Endothelial cell of umbilical vein (primary cell): ENCODE measurements at regions not wholly inside any gene's neighbourhood (a gene's known extent, or its start where the extent isn't known, plus 50 kb on each side); places are given as distances from the start of the nearest gene placed in this dataset.

Experiments used
- BruUV-seq: library from RNA; stranded (reverse); fragments of 400-500 nt; replicated peaks from 2 replicates; lab custom pipeline; 2021; lab: Mats Ljungman, UMichigan
- CTCF ChIA-PET: fragments of 300-600, 350-600 bp; sonication (Branson Sonifier 250); formaldehyde crosslinking; loops from one replicate; lab custom pipeline; 2021; ENCODE audit warnings: antibody characterized with exemption, inconsistent platforms; lab: Charles Lee
- POLR2A ChIA-PET: fragments of 300-600, 350-600 bp; sonication (Branson Sonifier 250); formaldehyde crosslinking; loops from one replicate; lab custom pipeline; 2021; ENCODE audit warnings: antibody characterized with exemption, inconsistent platforms; lab: Charles Lee
- DNase-seq: peaks from one replicate; pipeline ENCODE4 v3.0.0-alpha.2; 2011; ENCODE audit warnings: low read depth, low spot score
- FAIRE-seq: peaks from 2 replicates; lab custom pipeline; 2011; peaks lifted over from hg19 to GRCh38; lab: Jason Lieb, UNC
- H2AFZ ChIP-seq: 2 replicates; pipeline ENCODE4 v1.6.0; 2012; ENCODE audit warnings: low read depth, low read length, control low read depth, inconsistent platforms
- H3K27ac ChIP-seq: 2 replicates; pipeline ENCODE4 v1.5.1; 2011; ENCODE audit warnings: low read depth, mild to moderate bottlenecking, control low read depth, low read length, moderate library complexity; ENCODE audit not compliant: insufficient read depth
- H3K27me3 ChIP-seq, 2 experiments: 2 replicates each; pipeline versions ENCODE4 v1.6.0 to v1.6.1; 2011; ENCODE audit warnings: low read length in 2 of 2, mixed read lengths in 1 of 2; ENCODE audit not compliant: control insufficient read depth in 2 of 2, insufficient read depth in 2 of 2
- H3K36me3 ChIP-seq, 2 experiments: 2 replicates in 1 of 2; 3 replicates in 1 of 2; pipeline ENCODE4 v1.5.1; 2011; ENCODE audit warnings: low read length in 2 of 2, mild to moderate bottlenecking in 1 of 2, moderate library complexity in 1 of 2; ENCODE audit not compliant: control insufficient read depth in 2 of 2, insufficient read depth in 2 of 2; ENCODE audit errors: extremely low read depth in 1 of 2
- H3K4me1 ChIP-seq: 3 replicates; pipeline ENCODE4 v1.5.1; 2011; ENCODE audit warnings: mild to moderate bottlenecking, low read length; ENCODE audit not compliant: control insufficient read depth, insufficient read depth; ENCODE audit errors: extremely low read depth
- H3K4me2 ChIP-seq: 2 replicates; pipeline ENCODE4 v1.6.1; 2011; ENCODE audit warnings: low read length, control low read depth, mixed read lengths; ENCODE audit not compliant: insufficient read depth
- H3K4me3 ChIP-seq, 3 experiments: fragments of 200-600 bp in 1 of 3; sonication (generic), shearing (Covaris generic) in 1 of 3; replicated peaks in 1 of 3; 2 replicates each; pipeline ENCODE4 v1.5.1; 2011 to 2016; ENCODE audit warnings: control low read depth in 3 of 3, low read length in 3 of 3, mild to moderate bottlenecking in 2 of 3, inconsistent platforms in 1 of 3, low read depth in 1 of 3, moderate library complexity in 1 of 3; ENCODE audit not compliant: insufficient read depth in 1 of 3
- H3K79me2 ChIP-seq: 2 replicates; pipeline ENCODE4 v1.6.0; 2012; ENCODE audit warnings: low read length, inconsistent platforms; ENCODE audit not compliant: control insufficient read depth, insufficient read depth
- H3K9ac ChIP-seq: replicated peaks from 2 replicates; pipeline ENCODE3; 2011; ENCODE audit warnings: low read length, control low read depth; ENCODE audit not compliant: insufficient read depth; ENCODE audit errors: extremely low read depth
- H3K9me1 ChIP-seq: replicated peaks from 3 replicates; pipeline ENCODE4 v1.6.0; 2011; ENCODE audit warnings: mild to moderate bottlenecking, low read length; ENCODE audit not compliant: control insufficient read depth, insufficient read depth; ENCODE audit errors: extremely low read depth
- H3K9me3 ChIP-seq: replicated peaks from 2 replicates; pipeline ENCODE4 v1.5.1; 2012; ENCODE audit warnings: low read length, inconsistent platforms; ENCODE audit not compliant: control insufficient read depth, insufficient read depth
- H4K20me1 ChIP-seq: replicated peaks from 2 replicates; pipeline ENCODE3; 2011; ENCODE audit warnings: mild to moderate bottlenecking, low read length; ENCODE audit not compliant: control insufficient read depth, insufficient read depth; ENCODE audit errors: extremely low read depth
- CTCF ChIP-seq, 2 donors: IDR thresholded peaks; 1 replicate in 1 of 2; 2 replicates in 1 of 2; pipeline ENCODE4 v1.5.1; 2011; ENCODE audit warnings: low read length in 2 of 2, mild to moderate bottlenecking in 2 of 2, moderate library complexity in 2 of 2, control low read depth in 1 of 2, inconsistent platforms in 1 of 2, low read depth in 1 of 2; ENCODE audit not compliant: insufficient read depth in 1 of 2; ENCODE audit errors: extremely low read depth in 1 of 2
- EZH2 ChIP-seq: IDR thresholded peaks from 2 replicates; pipeline ENCODE4 v1.6.1; 2012; ENCODE audit warnings: borderline replicate concordance, low read depth, mild to moderate bottlenecking, moderate library complexity, low read length, inconsistent platforms; ENCODE audit not compliant: severe bottlenecking
- FOS ChIP-seq: IDR thresholded peaks from 2 replicates; pipeline ENCODE4 v1.6.1; 2011; ENCODE audit warnings: mild to moderate bottlenecking, low read length, moderate library complexity, borderline replicate concordance; ENCODE audit not compliant: insufficient read depth
- GATA2 ChIP-seq: IDR thresholded peaks from 2 replicates; pipeline ENCODE4 v1.7.0; 2011; ENCODE audit warnings: low read depth, mild to moderate bottlenecking, moderate library complexity, mixed read lengths, low read length; ENCODE audit not compliant: insufficient read length, insufficient read depth
- JUN ChIP-seq: IDR thresholded peaks from 2 replicates; pipeline ENCODE4 v1.6.1; 2011; ENCODE audit warnings: borderline replicate concordance, low read depth; ENCODE audit not compliant: insufficient read length, insufficient read depth
- MAX ChIP-seq: IDR thresholded peaks from 2 replicates; pipeline ENCODE4 v1.6.1; 2011; ENCODE audit not compliant: insufficient read depth, insufficient read length
- MYC ChIP-seq: IDR thresholded peaks from one replicate; pipeline ENCODE4 v1.6.1; 2011; ENCODE audit warnings: mild to moderate bottlenecking, low read depth, low read length
- POLR2A ChIP-seq: IDR thresholded peaks from 2 replicates; pipeline ENCODE4 v1.6.1; 2012; ENCODE audit warnings: low read depth, mild to moderate bottlenecking, control low read depth, low read length
- POLR2AphosphoS5 ChIP-seq: IDR thresholded peaks from 2 replicates; pipeline ENCODE4 v1.6.1; 2012; ENCODE audit warnings: low read depth, mild to moderate bottlenecking, control low read depth, low read length, moderate library complexity; ENCODE audit not compliant: insufficient read depth
- dilution Hi-C: fragments of 300-500 bp; cut with MboI; formaldehyde crosslinking; loops from one replicate; pipeline ENCODE4 v1.15.0; 2019; ENCODE audit warnings: low sequenced_read_pairs; ENCODE audit not compliant: extremely low pct_ligation_motif_present
- intact Hi-C: fragments of 100-400 bp; cut with micrococcal nuclease; formaldehyde crosslinking; loops from one replicate; pipeline ENCODE4 v1.10.0; 2022

GRCh38 chr5:56406221-56406620 lies 173.1 kb upstream of the ANKRD55 start:
- H3K4me3 ChIP-seq, result no peak overlapping the region
- no peak overlapping the region for H2AFZ ChIP-seq
- no peaks in the 10 kb centered on the region for H3K36me3 ChIP-seq
- H3K9me1 ChIP-seq, result no peaks in the 10 kb centered on the region
- CTCF ChIA-PET, result interaction anchor here (1.6 to 1.7 kb wide), 2 partner anchors 10 to 70 kb away, joined by 3 read pairs; no protein-coding TSS in a partner anchor
- no peaks in the 10 kb centered on the region for H3K27me3 ChIP-seq
- H3K4me2 ChIP-seq, result no peak overlapping the region
- BruUV-seq, result no TSS peak
- no peaks in the 10 kb centered on the region for H3K4me1 ChIP-seq
- H3K79me2 ChIP-seq, result no peaks in the 10 kb centered on the region
- FAIRE-seq, result no peak
- intact Hi-C loops (no loop called here), dilution Hi-C loops (no loop called here)
- no peak overlapping the region for H3K27ac ChIP-seq
- DNase-seq, result no peak
- POLR2A ChIA-PET, result no interaction called here
- no peak overlapping the region for H3K9ac ChIP-seq
- no peak for TF ChIP-seq EZH2
- no peak for TF ChIP-seq MYC
- no peak for TF ChIP-seq GATA2
- TF ChIP-seq JUN, result no peak
- no peaks in the 10 kb centered on the region for H4K20me1 ChIP-seq
- H3K9me3 ChIP-seq, result no peaks in the 10 kb centered on the region

GRCh38 chr5:56405116-56405908 lies 172.2 kb upstream of the ANKRD55 start:
- Histone ChIP-seq H3K79me2 (no peaks in the 10 kb centered on the region), H3K27ac (no peak overlapping the region), H3K9ac (no peak overlapping the region), H3K4me3 (no peak overlapping the region), H3K9me3 (no peaks in the 10 kb centered on the region), H3K36me3 (no peaks in the 10 kb centered on the region), H3K4me2 (no peak overlapping the region), H3K27me3 (no peaks in the 10 kb centered on the region), H3K9me1 (no peaks in the 10 kb centered on the region), H2AFZ (no peak overlapping the region), H3K4me1 (no peaks in the 10 kb centered on the region), H4K20me1 (no peaks in the 10 kb centered on the region)
- no TSS peak for BruUV-seq
- POLR2A ChIA-PET, result no interaction called here
- TF ChIP-seq POLR2AphosphoS5 (no peak), FOS (no peak), POLR2A (no peak), CTCF (IDR thresholded peaks at IDR 0.05; ENCODE audit: extremely low read depth in 1 of 2, insufficient read depth in 1 of 2, low read depth in 1 of 2, low read length in 2 of 2) (no peak), MAX (no peak), MYC (no peak)
- CTCF ChIA-PET, result interaction anchor here (1.6 to 1.7 kb wide), 2 partner anchors 11 to 71 kb away, joined by 3 read pairs; no protein-coding TSS in a partner anchor
- dilution Hi-C loops (no loop called here), intact Hi-C loops (no loop called here)
- DNase-seq (no peak), FAIRE-seq (no peak)
